Caco-2 (cell line): ENCODE measurements at regions not wholly inside any gene's neighbourhood (a gene's known extent, or its start where the extent isn't known, plus 50 kb on each side); places are given as distances from the start of the nearest gene placed in this dataset.

Experiments used
- BruUV-seq: library from RNA; stranded (reverse); fragments of 400-500 nt; replicated peaks from 2 replicates; lab custom pipeline; 2021; lab: Mats Ljungman, UMichigan
- CTCF ChIA-PET: fragments of 300-600 bp; sonication (Branson Sonifier 250); formaldehyde crosslinking; loops from one replicate; lab custom pipeline; 2022; ENCODE audit warnings: antibody characterized with exemption; lab: Charles Lee
- POLR2A ChIA-PET: fragments of 300-600 bp; sonication (Branson Sonifier 250); formaldehyde crosslinking; loops from one replicate; lab custom pipeline; 2022; ENCODE audit warnings: antibody characterized with exemption; lab: Charles Lee
- DNase-seq, 2 experiments: peaks; one replicate each; pipeline versions ENCODE4 v3.0.0 to v3.0.0-alpha.2; 2020 to 2022
- H3K27me3 ChIP-seq: replicated peaks from 2 replicates; pipeline ENCODE4 v1.6.0; 2011; ENCODE audit warnings: low read length; ENCODE audit not compliant: control insufficient read depth, insufficient read depth
- H3K36me3 ChIP-seq: 2 replicates; pipeline ENCODE4 v1.5.1; 2011; ENCODE audit warnings: low read length; ENCODE audit not compliant: control insufficient read depth, insufficient read depth
- H3K4me1 ChIP-seq: fragments of 250-450 bp; sonication (Bioruptor Pico); 2 replicates; pipeline ENCODE4 v1.5.1; 2020; ENCODE audit warnings: mild to moderate bottlenecking
- H3K4me3 ChIP-seq: 2 replicates; pipeline ENCODE4 v1.5.1; 2011; ENCODE audit warnings: low read depth, mild to moderate bottlenecking, control low read depth, low read length
- H3K9me3 ChIP-seq: fragments of 250-450 bp; sonication (Bioruptor Pico); 2 replicates; pipeline ENCODE4 v1.5.1; 2020; ENCODE audit warnings: mild to moderate bottlenecking, moderate library complexity
- H3K27ac Mint-ChIP-seq: one replicate; pipeline ENCODE4 v1.8.0; 2022; ENCODE audit warnings: mixed read lengths; ENCODE audit not compliant: unreplicated experiment
- H3K27me3 Mint-ChIP-seq: one replicate; pipeline ENCODE4 v1.8.0; 2022; ENCODE audit warnings: mixed read lengths; ENCODE audit not compliant: insufficient read depth, unreplicated experiment
- H3K36me3 Mint-ChIP-seq: one replicate; pipeline ENCODE4 v1.8.0; 2022; ENCODE audit warnings: mild to moderate bottlenecking, mixed read lengths; ENCODE audit not compliant: insufficient read depth, unreplicated experiment
- H3K4me1 Mint-ChIP-seq: one replicate; pipeline ENCODE4 v1.8.0; 2022; ENCODE audit warnings: low read depth, mixed read lengths; ENCODE audit not compliant: unreplicated experiment
- H3K4me3 Mint-ChIP-seq: one replicate; pipeline ENCODE4 v1.8.0; 2022; ENCODE audit warnings: mild to moderate bottlenecking, moderate library complexity, mixed read lengths; ENCODE audit not compliant: unreplicated experiment
- H3K9me3 Mint-ChIP-seq: one replicate; pipeline ENCODE4 v1.8.0; 2022; ENCODE audit warnings: mixed read lengths; ENCODE audit not compliant: unreplicated experiment
- intact Hi-C: fragments of 100-400 bp; cut with micrococcal nuclease; formaldehyde crosslinking; loops from one replicate; pipeline ENCODE4 v1.10.0; 2022; ENCODE audit not compliant: unreplicated experiment
- TF ChIP-seq, protein P1 (sequence below), 2 experiments: fragments of 200-600 bp in 1 of 2; IDR thresholded peaks; 1 replicate in 1 of 2; 2 replicates in 1 of 2; pipeline versions ENCODE4 v1.5.1 to v1.8.0; 2011 to 2022; ENCODE audit warnings: antibody characterized with exemption in 1 of 2, control low read depth in 1 of 2, inconsistent platforms in 1 of 2, low read depth in 1 of 2, low read length in 1 of 2, mild to moderate bottlenecking in 1 of 2, moderate library complexity in 1 of 2; ENCODE audit not compliant: insufficient read depth in 1 of 2, severe bottlenecking in 1 of 2, unreplicated experiment in 1 of 2

DNA sequence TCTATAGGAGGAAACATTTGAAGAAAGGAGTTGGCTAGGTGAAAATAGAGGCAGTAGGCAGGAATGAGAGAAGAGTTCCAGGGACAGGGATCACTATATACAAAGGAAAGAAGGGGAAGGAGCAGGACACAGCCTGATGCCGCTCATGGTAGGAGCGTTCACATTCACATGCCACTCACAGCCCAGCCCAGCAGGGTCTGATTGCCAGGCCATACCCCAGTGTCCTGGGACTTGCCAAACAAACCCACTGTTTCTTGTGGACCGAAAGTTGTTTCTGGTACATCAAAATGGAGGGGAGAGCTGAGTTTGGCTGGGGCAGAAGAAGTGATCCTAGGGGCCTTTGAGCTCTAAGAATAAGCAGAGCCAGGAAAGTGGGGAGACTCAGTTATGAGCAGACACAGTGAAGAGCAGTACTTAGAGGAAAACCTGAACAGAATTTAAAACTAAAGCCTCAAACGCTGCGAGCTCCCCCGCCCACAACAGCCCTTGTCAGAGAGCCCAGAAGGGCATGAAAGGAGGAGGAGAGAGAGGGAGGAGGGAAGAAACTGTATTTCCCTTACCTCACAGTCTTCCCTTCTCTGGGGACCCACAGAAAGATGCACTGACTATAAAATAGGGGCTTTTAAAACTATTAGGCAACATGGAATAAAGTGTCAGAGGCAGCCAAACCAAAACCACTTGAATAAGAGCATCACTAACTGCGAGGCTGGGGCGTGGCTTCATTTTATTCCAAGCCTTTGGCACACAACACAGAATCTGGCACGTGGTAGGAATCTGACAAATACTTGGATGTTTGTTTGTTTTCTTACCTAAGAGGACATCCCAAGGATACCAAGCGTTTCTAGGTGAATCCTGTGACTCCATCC, 129.0 kb downstream of the RPL22L1 start:
- peaks cover 22% of the 10 kb centered on the region for H3K9me3 Mint-ChIP-seq
- Histone ChIP-seq H3K9me3 (peaks cover 11% of the 10 kb centered on the region), H3K36me3 (no peaks in the 10 kb centered on the region), H3K4me1 (peaks cover 16% of the 10 kb centered on the region), H3K4me3 (no peak overlapping the region), H3K27me3 (no peaks in the 10 kb centered on the region)
- H3K27ac Mint-ChIP-seq = no peak overlapping the region
- no peak for DNase-seq
- TF ChIP-seq, protein P1, sequence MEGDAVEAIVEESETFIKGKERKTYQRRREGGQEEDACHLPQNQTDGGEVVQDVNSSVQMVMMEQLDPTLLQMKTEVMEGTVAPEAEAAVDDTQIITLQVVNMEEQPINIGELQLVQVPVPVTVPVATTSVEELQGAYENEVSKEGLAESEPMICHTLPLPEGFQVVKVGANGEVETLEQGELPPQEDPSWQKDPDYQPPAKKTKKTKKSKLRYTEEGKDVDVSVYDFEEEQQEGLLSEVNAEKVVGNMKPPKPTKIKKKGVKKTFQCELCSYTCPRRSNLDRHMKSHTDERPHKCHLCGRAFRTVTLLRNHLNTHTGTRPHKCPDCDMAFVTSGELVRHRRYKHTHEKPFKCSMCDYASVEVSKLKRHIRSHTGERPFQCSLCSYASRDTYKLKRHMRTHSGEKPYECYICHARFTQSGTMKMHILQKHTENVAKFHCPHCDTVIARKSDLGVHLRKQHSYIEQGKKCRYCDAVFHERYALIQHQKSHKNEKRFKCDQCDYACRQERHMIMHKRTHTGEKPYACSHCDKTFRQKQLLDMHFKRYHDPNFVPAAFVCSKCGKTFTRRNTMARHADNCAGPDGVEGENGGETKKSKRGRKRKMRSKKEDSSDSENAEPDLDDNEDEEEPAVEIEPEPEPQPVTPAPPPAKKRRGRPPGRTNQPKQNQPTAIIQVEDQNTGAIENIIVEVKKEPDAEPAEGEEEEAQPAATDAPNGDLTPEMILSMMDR (IDR thresholded peaks at IDR 0.05; ENCODE audit: insufficient read depth in 1 of 2, low read depth in 1 of 2, low read length in 1 of 2, severe bottlenecking in 1 of 2, unreplicated experiment in 1 of 2) = no peak
- intact Hi-C loops = no loop called here
- peaks cover 18% of the 10 kb centered on the region for H3K4me1 Mint-ChIP-seq
- H3K27me3 Mint-ChIP-seq = peaks cover 6% of the 10 kb centered on the region
- no peak overlapping the region for H3K4me3 Mint-ChIP-seq
- peaks cover under 1% of the 10 kb centered on the region for H3K36me3 Mint-ChIP-seq
- BruUV-seq = no TSS peak
- ChIA-PET POLR2A (no interaction called here), CTCF (no interaction called here)

DNA sequence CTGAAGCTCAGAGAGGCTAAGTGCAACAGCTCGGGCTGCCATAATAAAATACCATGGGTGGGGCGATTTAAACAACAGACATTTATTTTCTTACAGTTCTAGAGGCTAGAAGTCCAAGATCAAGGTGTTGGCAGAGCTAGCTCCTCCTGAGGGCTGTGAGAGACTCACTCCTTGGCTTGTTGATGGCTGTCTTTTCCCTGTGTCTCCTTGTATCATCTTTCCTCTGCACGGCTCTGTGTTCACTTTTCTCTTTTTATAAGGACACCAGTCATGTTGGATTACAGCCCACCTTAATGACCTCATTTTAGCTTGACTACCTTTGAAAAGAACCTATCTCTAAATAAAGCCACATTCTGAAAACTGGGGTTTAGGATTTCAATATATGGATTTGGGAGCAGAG, 129.7 kb downstream of the RPL22L1 start:
- CTCF ChIA-PET = no interaction called here
- Mint-ChIP-seq H3K27me3 (peaks cover 6% of the 10 kb centered on the region), H3K27ac (no peak overlapping the region), H3K9me3 (peaks cover 15% of the 10 kb centered on the region), H3K4me3 (no peak overlapping the region), H3K4me1 (peaks cover 11% of the 10 kb centered on the region), H3K36me3 (no peaks in the 10 kb centered on the region)
- intact Hi-C loops = no loop called here
- no peak for DNase-seq
- TF ChIP-seq, protein P1 (IDR thresholded peaks at IDR 0.05; ENCODE audit: insufficient read depth in 1 of 2, low read depth in 1 of 2, low read length in 1 of 2, severe bottlenecking in 1 of 2, unreplicated experiment in 1 of 2) = no peak
- no peaks in the 10 kb centered on the region for H3K36me3 ChIP-seq
- POLR2A ChIA-PET = no interaction called here
- no peak overlapping the region for H3K4me3 ChIP-seq
- H3K9me3 ChIP-seq = peaks cover 10% of the 10 kb centered on the region; the same call in 1 of the 2 replicates
- peaks cover 9% of the 10 kb centered on the region for H3K4me1 ChIP-seq
- BruUV-seq = no TSS peak
- no peaks in the 10 kb centered on the region for H3K27me3 ChIP-seq

DNA sequence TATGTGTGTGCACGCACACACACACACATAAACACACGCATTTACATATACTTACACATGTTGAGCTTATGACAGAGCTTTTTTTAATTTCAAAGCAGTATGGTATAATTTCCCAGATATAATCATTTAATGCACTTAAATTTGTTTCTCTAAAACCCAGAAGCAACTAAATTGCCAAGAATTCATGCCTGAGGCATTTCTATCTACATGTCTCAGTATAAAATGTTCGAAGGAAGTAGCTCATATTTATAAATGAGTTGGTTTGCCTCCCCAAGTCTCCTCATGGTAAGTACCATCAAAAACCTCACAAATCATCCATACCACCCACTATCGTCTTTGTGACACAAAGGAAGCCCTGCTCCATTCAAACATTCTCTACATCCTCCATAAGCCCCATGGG, 130.6 kb downstream of the RPL22L1 start:
- CTCF ChIA-PET = no interaction called here
- intact Hi-C loops = no loop called here
- no peak for DNase-seq
- Mint-ChIP-seq H3K9me3 (peaks cover 9% of the 10 kb centered on the region), H3K27ac (no peak overlapping the region), H3K4me1 (peaks cover 7% of the 10 kb centered on the region), H3K4me3 (no peak overlapping the region), H3K27me3 (peaks cover 6% of the 10 kb centered on the region), H3K36me3 (no peaks in the 10 kb centered on the region)
- Histone ChIP-seq H3K36me3 (no peaks in the 10 kb centered on the region), H3K4me3 (no peak overlapping the region), H3K4me1 (peaks cover under 1% of the 10 kb centered on the region; the same call in 1 of the 2 replicates), H3K27me3 (no peaks in the 10 kb centered on the region), H3K9me3 (0 out of 2 replicates have a peak, but pooled peaks cover 4% of the 10 kb centered on the region)
- no TSS peak for BruUV-seq
- POLR2A ChIA-PET = no interaction called here
- TF ChIP-seq, protein P1 (IDR thresholded peaks at IDR 0.05; ENCODE audit: insufficient read depth in 1 of 2, low read depth in 1 of 2, low read length in 1 of 2, severe bottlenecking in 1 of 2, unreplicated experiment in 1 of 2) = no peak
